ENCODE measurements at regions not wholly inside any gene's neighbourhood (a gene's known extent, or its start where the extent isn't known, plus 50 kb on each side); places are given as distances from the start of the nearest gene placed in this dataset.

- DNase-seq: no peak
Measured at GRCh38 chr5:167892352-167893115, 398.9 kb upstream of the WWC1 start.

GRCh38 chr5:167893271-167893670, 398.2 kb upstream of the WWC1 start:
- DNase-seq: no peak

GRCh38 chr5:167894631-167895472, 396.6 kb upstream of the WWC1 start:
- no peak for DNase-seq

- DNase-seq: no peak
Measured at GRCh38 chr5:167895899-167896659, 395.4 kb upstream of the WWC1 start.

- no peak for DNase-seq
Measured at GRCh38 chr5:167896814-167897213, 394.6 kb upstream of the WWC1 start.

- no peak for DNase-seq
Measured at GRCh38 chr5:167897371-167897770, 394.1 kb upstream of the WWC1 start.

- no peak for DNase-seq
Measured at GRCh38 chr5:167898361-167899042, 392.9 kb upstream of the WWC1 start.

GRCh38 chr5:167899490-167900070, 391.9 kb upstream of the WWC1 start:
- no peak for DNase-seq

- DNase-seq: no peak
Measured at GRCh38 chr5:167900340-167900935, 391.0 kb upstream of the WWC1 start.

- DNase-seq: no peak
Measured at GRCh38 chr5:167902298-167902697, 389.1 kb upstream of the WWC1 start.

- DNase-seq: no peak
Measured at GRCh38 chr5:167903243-167903642, 388.2 kb upstream of the WWC1 start.

GRCh38 chr5:167903659-167904058, 387.8 kb upstream of the WWC1 start:
- no peak for DNase-seq

GRCh38 chr5:167905919-167906853, 385.3 kb upstream of the WWC1 start:
- DNase-seq: no peak

- no peak for DNase-seq
Measured at GRCh38 chr5:167908606-167909005, 382.8 kb upstream of the WWC1 start.

- DNase-seq: no peak
Measured at GRCh38 chr5:167912941-167913665, 378.3 kb upstream of the WWC1 start.

GRCh38 chr5:167915237-167915636, 376.2 kb upstream of the WWC1 start:
- DNase-seq: no peak

GRCh38 chr5:167916261-167916691, 375.2 kb upstream of the WWC1 start:
- DNase-seq: no peak

- DNase-seq: no peak
Measured at GRCh38 chr5:167916706-167917105, 374.7 kb upstream of the WWC1 start.

- no peak for DNase-seq
Measured at GRCh38 chr5:167918184-167918812, 373.1 kb upstream of the WWC1 start.

Data from 8988T (cell line).